ELR (cell line): ENCODE measurements at regions not wholly inside any gene's neighbourhood (a gene's known extent, or its start where the extent isn't known, plus 50 kb on each side); places are given as distances from the start of the nearest gene placed in this dataset.
"Not testable (repeated sequence)": the region's sequence is repeated elsewhere in the genome, so short reads cannot be mapped to it uniquely, and the experiment has no call there.

Source experiments
- DNase-seq: peaks from one replicate; pipeline ENCODE4 v3.0.0-alpha.2; 2015; ENCODE audit warnings: low read depth

DNA sequence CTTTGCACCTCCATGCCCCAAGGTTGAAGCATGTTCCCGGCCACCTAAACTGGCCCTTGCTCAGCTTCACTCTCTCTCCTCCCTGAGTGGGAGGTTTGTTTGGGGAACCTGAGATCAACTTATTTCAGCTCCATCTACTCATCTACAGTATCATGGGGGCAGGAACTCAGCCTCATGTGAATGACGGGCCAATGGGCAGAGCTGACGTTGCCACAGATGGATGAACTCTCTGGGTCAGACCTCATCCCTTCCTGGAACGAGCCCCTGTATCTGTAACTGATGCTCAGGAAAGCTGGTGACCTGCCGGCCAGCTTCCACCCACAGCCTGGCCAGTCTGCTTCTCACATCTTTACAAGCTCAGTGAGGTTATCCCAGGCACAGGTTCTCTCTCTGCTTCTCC is 369.6 kb downstream of the IRX2 start:
- DNase-seq: no peak

- DNase-seq: no peak
Measured at GRCh38 chr5:2381070-2381469, 370.4 kb downstream of the IRX2 start.

DNA sequence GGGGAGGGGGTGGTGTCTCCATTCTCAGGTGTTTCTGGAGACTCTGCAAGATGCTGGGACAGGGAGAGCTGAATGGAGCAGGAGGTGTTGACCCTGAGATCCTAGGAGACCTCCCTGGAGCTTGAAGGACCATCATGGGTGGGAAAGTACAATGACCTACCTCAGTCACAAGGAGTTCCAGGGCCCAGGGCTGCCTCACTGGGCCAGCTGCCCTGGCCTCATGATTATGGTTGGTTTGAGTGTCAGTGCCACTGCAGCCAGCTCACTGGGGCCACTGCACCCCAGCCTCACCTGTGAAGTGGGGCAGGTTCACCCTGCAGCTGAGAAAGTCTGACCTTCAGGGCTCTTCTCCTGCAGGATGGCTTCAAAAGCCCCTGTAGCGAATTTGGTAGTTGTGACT is 372.5 kb downstream of the IRX2 start:
- DNase-seq: no peak

DNA sequence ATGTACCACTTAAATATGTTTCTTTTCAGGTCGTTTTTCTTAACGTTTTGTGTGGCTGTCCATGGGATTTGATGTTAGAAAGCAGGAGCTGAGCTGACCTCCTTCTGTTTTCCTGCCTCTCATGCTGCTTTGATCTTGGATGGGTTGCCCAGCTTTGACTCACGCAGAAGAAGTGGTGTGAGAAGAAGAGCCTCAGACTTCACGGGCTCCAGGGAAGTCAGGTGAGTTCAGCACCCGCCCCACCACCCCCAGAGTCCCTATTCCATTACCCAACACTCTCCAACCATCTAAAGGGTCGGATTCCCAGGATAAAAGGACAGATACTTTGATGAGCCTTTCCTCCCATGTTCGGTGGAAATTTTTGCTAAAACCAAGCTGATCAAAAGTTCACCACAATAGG is 373.4 kb downstream of the IRX2 start:
- no peak for DNase-seq

DNA sequence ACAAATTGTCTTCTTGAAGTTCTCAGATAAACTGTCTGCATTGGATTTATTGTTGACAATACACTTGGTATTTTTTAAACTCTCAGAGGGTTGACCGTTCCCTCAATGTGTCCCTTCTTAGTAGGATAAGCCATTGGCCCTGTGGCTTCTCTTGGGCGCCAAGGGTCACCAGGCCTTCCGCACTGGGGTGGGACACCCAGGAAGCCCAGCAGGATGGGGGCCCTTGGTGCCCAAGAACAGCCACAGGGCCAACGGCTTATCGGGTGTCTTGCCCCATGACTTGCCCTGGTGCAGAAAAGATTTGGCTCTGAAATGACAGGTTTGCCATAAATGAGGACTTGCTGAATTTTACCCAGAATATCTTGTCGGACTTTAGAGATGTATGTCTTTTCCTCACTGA is 375.0 kb downstream of the IRX2 start:
- no peak for DNase-seq

DNA sequence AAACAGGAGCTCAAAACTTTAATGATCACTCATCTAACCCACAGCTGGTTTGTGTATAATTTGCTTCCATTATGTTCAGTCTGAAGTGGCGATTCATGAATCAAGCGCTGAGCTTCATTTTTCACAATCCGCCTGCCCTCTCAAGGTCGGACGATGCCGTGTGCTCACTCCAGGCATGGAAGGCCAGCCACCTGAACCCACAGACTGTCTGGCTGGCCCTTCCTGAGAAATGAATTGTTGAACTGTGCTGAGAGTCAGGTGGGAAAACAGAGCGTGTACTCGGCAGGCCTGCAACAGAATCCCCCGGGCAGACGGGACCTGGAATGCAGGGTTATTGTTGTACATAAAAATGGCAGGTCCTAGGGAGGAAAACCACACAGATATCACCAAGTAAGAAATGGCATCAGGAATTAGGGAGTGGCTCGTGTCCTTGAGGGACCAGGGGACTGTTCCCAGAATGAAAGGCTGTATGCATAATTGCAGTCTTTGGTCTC is 375.7 kb downstream of the IRX2 start:
- no peak for DNase-seq

- DNase-seq: no peak
Measured at GRCh38 chr5:2375291-2375690, 376.2 kb downstream of the IRX2 start.

DNA sequence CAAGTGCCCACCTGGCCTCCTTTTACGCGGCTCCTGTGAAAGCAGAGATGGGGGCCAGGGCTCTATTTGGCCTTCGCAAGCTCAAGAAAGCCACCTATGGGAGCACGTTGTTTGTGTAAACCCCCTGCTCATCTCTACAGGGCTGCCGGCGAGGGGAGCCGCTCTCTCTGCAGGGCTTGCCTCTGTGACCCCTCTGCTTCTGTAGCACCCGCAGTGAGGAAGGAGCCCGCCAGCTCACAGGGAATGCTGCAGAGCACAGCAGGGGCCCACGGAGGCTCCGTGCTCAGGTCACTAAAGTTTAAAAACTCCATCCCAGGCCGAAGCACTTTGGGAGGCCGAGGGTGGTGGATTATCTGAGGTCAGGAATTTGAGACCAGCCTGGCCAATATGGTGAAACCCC is 376.8 kb downstream of the IRX2 start:
- DNase-seq: no peak

GRCh38 chr5:2373631-2374030 is 377.8 kb downstream of the IRX2 start:
- no peak for DNase-seq

DNA sequence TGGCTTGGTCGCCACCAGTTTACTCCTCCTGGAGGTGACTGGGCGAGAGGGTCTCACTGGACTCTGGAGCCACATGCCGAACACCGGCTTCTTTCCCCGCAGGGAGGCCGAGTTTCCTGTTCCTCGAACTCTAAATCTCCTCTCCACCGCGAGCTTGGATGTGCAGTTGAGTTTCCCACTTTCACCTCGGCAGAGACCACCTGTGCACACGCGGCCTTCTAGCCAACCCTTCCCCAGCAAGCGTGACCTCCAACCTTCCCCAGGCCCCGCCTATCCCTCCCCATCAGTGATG is 380.1 kb downstream of the IRX2 start:
- DNase-seq: no peak

DNA sequence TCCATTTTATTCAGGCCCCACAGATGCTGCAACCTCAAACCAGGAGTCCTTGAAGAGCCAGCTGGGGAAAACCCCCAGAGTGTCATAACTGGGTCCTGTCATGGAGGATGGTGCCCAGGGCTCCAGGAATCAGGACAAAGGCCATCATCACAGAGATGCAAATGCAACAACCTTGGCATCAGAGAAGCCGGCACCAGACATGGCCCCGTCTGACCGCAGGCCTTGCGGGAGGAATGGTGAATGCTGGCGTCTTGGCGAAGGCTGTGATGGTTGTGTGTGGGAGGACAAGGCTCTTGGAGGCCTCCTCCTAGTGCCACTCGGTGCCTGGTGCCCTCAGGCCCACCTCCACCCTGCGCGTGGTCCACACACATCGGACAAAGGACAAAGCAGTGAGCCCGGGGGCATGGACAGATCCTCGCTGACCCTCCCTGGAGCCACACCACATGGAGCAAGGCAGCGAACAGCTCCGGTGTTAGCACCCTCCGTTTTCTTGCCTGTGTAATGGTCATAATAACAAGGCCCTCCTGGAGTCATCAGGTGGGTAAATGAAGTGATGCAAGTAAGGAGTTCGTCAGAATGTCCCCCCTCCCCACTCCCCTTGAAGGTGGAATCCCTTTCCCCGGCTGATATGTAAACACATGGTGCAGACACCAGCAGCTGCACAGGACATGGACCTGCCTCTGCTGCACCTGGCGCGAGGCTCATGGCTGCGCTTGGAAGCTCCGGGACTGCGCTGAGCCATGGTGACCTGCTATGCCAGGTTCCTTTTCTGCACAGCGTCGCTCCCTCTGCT is 380.7 kb downstream of the IRX2 start:
- no peak for DNase-seq

DNA sequence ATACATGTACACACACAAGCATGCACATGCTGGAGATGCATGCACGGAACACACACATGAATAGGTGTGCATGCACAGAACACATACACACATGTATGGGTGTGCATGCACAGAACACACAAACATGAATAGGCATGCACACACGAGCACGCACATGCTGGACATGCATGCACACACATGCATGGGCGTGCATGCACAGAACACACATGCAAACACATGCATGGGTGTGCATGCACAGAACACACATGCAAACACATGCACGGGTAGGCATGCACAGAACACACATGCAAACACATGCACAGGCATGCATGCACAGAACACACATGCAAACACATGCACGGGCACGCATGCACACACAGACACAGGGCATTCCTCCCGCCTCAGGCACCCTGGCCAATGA is 382.3 kb downstream of the IRX2 start:
- DNase-seq: no peak

- DNase-seq: no peak
Measured at GRCh38 chr5:2366816-2367215, 384.7 kb downstream of the IRX2 start.

- no peak for DNase-seq
Measured at GRCh38 chr5:2357309-2357708, 394.2 kb downstream of the IRX2 start.

GRCh38 chr5:2355859-2356258 is 395.6 kb downstream of the IRX2 start:
- no peak for DNase-seq

GRCh38 chr5:2353871-2354440 is 397.5 kb downstream of the IRX2 start:
- DNase-seq: no peak

- no peak for DNase-seq
Measured at GRCh38 chr5:2353211-2353610, 398.3 kb downstream of the IRX2 start.

GRCh38 chr5:2352101-2352861 is 399.2 kb downstream of the IRX2 start:
- no peak for DNase-seq

- not testable (repeated sequence) for DNase-seq
Measured at GRCh38 chr5:2349768-2350167, 401.7 kb downstream of the IRX2 start.

DNA sequence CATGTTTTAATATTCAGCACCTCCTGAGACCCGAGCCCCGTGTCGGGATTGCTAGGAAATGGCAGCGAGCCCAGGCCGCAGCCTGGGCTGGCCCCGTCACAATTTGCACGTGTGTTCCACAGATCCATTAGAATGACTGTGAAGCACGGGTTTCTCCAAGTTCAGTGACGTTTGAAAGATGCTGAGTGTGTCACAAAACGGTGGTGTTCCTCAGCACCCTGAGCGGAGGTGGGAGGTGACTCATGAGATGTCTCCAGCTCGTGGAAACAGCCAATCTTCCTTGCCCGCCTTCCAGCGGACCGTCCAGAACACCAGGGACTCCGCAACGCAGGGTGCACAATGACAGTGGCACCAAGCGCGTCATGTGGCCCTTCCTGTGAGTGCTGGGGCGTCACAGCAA is 412.8 kb downstream of the IRX2 start:
- no peak for DNase-seq

DNA sequence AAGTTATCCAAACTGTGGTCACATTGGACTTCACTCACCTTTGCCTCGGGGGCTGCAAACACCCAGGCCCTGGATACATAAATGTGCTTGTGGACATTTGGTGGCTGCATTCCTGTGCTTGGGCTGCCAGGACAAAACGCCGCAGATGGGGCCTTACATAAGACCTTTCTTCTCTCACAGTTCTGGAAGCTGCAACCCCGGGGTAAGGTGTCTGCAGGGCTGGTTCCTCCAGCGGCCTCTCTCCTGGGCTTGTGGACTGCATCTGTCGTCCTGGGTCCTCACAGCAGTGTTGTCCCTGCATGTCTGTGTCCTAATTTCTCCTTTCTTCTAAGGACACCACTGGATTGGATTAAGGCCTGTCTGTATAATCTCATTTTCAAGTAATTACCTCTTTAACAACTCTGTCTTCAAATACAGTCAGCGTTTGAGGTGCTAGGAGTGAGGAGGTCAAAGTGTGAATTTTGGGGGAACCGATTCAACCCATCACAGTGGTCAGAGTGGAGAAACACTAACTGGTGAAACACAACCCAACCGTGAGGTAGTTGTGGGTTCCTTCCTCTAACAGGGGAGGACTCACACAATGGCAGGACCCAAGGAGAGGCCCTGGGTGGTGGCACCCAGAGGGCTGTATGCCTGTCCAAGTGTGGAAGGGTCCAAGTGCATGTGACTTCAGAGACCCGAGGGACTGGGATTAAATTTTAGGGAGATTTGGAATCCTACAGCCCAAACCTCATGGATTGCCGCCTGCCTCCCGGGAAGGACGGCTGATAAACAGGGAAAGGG is 415.6 kb downstream of the IRX2 start:
- no peak for DNase-seq

DNA sequence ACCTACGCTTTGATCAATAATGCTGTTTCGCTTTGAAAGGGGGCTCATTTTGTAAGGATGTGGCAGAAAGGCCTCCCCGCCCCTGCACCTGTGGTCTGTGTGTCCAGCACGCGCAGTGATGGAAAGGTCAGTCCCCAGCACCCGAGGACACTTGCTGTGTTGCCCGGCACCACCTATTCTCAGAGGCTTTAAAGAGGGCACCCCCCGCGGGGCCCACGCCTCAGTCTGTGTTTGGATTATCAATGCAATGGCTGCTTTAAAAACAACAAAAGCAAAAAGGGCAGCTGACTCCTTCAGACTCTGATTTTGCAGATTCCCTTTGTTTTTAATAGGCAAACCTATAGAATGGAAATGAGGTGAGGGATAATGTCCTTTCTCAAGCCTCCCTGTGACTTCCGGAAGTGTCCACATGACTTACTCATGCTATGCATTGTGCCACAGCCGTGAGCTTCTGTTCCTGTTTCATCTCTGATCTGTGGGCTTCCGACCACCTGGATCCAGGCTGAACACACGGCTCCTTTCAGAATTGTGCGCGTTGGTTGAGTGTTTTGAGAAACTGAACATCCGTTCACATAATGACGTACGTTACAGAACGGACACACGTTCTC is 416.2 kb downstream of the IRX2 start:
- DNase-seq: no peak
